ENCODE measurements at regions not wholly inside any gene's neighbourhood (a gene's known extent, or its start where the extent isn't known, plus 50 kb on each side); places are given as distances from the start of the nearest gene placed in this dataset.
"Not testable (repeated sequence)": the region's sequence is repeated elsewhere in the genome, so short reads cannot be mapped to it uniquely, and the experiment has no call there.

GRCh38 chr16:85240982-85241924 lies 129.0 kb upstream of the CIBAR2 start:
- FAIRE-seq = no peak

GRCh38 chr16:85242140-85242539 lies 129.9 kb upstream of the CIBAR2 start:
- no peak for FAIRE-seq

- FAIRE-seq = no peak
Measured at GRCh38 chr16:85243308-85243707, 131.0 kb upstream of the CIBAR2 start.

GRCh38 chr16:85244452-85244851 lies 132.2 kb upstream of the CIBAR2 start:
- not testable (repeated sequence) for FAIRE-seq

- no peak for FAIRE-seq
Measured at GRCh38 chr16:85245307-85246172, 133.3 kb upstream of the CIBAR2 start.

GRCh38 chr16:85246473-85246872 lies 134.2 kb upstream of the CIBAR2 start:
- no peak for FAIRE-seq

GRCh38 chr16:85246973-85247372 lies 134.7 kb upstream of the CIBAR2 start:
- FAIRE-seq = no peak

- no peak for FAIRE-seq
Measured at GRCh38 chr16:85248342-85248741, 136.1 kb upstream of the CIBAR2 start.

- no peak for FAIRE-seq
Measured at GRCh38 chr16:85248857-85249256, 136.6 kb upstream of the CIBAR2 start.

GRCh38 chr16:85249418-85250146 lies 137.3 kb upstream of the CIBAR2 start:
- FAIRE-seq = no peak

- FAIRE-seq = no peak
Measured at GRCh38 chr16:85250147-85250463, 137.8 kb upstream of the CIBAR2 start.

GRCh38 chr16:85250609-85251223 lies 138.4 kb upstream of the CIBAR2 start:
- FAIRE-seq = no peak

- FAIRE-seq = no peak
Measured at GRCh38 chr16:85251225-85251760, 139.0 kb upstream of the CIBAR2 start.

GRCh38 chr16:85252014-85252413 lies 139.7 kb upstream of the CIBAR2 start:
- no peak for FAIRE-seq

GRCh38 chr16:85252461-85252860 lies 140.2 kb upstream of the CIBAR2 start:
- FAIRE-seq = no peak

GRCh38 chr16:85253084-85253941 lies 141.0 kb upstream of the CIBAR2 start:
- FAIRE-seq = no peak

- no peak for FAIRE-seq
Measured at GRCh38 chr16:85254051-85254450, 141.8 kb upstream of the CIBAR2 start.

GRCh38 chr16:85254921-85255320 lies 142.6 kb upstream of the CIBAR2 start:
- FAIRE-seq = no peak

- no peak for FAIRE-seq
Measured at GRCh38 chr16:85255777-85256176, 143.5 kb upstream of the CIBAR2 start.

- FAIRE-seq = no peak
Measured at GRCh38 chr16:85256190-85256739, 144.0 kb upstream of the CIBAR2 start.

- no peak for FAIRE-seq
Measured at GRCh38 chr16:85257483-85257882, 145.2 kb upstream of the CIBAR2 start.

Measured in islet of Langerhans (tissue), 1 donor.